WTC11 (cell line): ENCODE measurements at regions not wholly inside any gene's neighbourhood (a gene's known extent, or its start where the extent isn't known, plus 50 kb on each side); places are given as distances from the start of the nearest gene placed in this dataset.

ENCODE experiments used
- ATAC-seq: fragments of 200-7000 bp; cut with Tn5 transposase; 2 replicates; pipeline ENCODE4 v1.10.0; 2021; ENCODE audit warnings: mild to moderate bottlenecking, moderate library complexity
- CTCF ChIA-PET: fragments of 300-600 bp; sonication (Branson Sonifier 250); formaldehyde crosslinking; loops from one replicate; lab custom pipeline; 2021; ENCODE audit warnings: antibody characterized with exemption; lab: Charles Lee
- POLR2A ChIA-PET: fragments of 350-600 bp; sonication (Branson Sonifier 250); formaldehyde crosslinking; loops from one replicate; lab custom pipeline; 2021; ENCODE audit warnings: antibody characterized with exemption; lab: Charles Lee
- DNase-seq: peaks from one replicate; pipeline ENCODE4 v3.0.0; 2021; ENCODE audit warnings: low spot score
- H3K27ac Mint-ChIP-seq: 2 replicates; pipeline ENCODE4 v1.8.0; 2021; ENCODE audit warnings: mixed read lengths
- H3K27me3 Mint-ChIP-seq: 2 replicates; pipeline ENCODE4 v1.8.0; 2021; ENCODE audit warnings: low read depth, mild to moderate bottlenecking, moderate library complexity, mixed read lengths
- H3K36me3 Mint-ChIP-seq: 2 replicates; pipeline ENCODE4 v1.8.0; 2021; ENCODE audit warnings: mixed read lengths
- H3K4me1 Mint-ChIP-seq: 2 replicates; pipeline ENCODE4 v1.8.0; 2022; ENCODE audit warnings: mixed read lengths
- H3K4me3 Mint-ChIP-seq: 2 replicates; pipeline ENCODE4 v1.8.0; 2021; ENCODE audit warnings: mild to moderate bottlenecking, moderate library complexity, mixed read lengths
- H3K9me3 Mint-ChIP-seq: 2 replicates; pipeline ENCODE4 v1.8.0; 2021; ENCODE audit warnings: mixed read lengths
- ATF2 ChIP-seq: sonication (generic); formaldehyde crosslinking; IDR thresholded peaks from 2 replicates; pipeline ENCODE4 v1.8.1; 2022; ENCODE audit warnings: low read depth, missing genetic modification reagents, borderline replicate concordance
- E2F1 ChIP-seq: sonication (generic); formaldehyde crosslinking; IDR thresholded peaks from 2 replicates; pipeline ENCODE4 v1.8.0; 2022; ENCODE audit warnings: mild to moderate bottlenecking, missing genetic modification reagents
- ELF4 ChIP-seq: sonication (generic); formaldehyde crosslinking; IDR thresholded peaks from 2 replicates; pipeline ENCODE4 v1.8.1; 2022; ENCODE audit warnings: low read depth, mild to moderate bottlenecking, moderate library complexity, missing genetic modification reagents
- GABPB1 ChIP-seq: sonication (generic); formaldehyde crosslinking; IDR thresholded peaks from 2 replicates; pipeline ENCODE4 v1.8.1; 2023; ENCODE audit warnings: mild to moderate bottlenecking, missing genetic modification reagents
- HMGA2 ChIP-seq: fragments of 250-450 bp; sonication (Bioruptor Pico); IDR thresholded peaks from 2 replicates; pipeline ENCODE4 v1.4.0; 2021; ENCODE audit warnings: mild to moderate bottlenecking, moderate library complexity
- IRF1 ChIP-seq: sonication (generic); formaldehyde crosslinking; IDR thresholded peaks from 2 replicates; pipeline ENCODE4 v1.8.0; 2023; ENCODE audit warnings: missing genetic modification reagents
- JAZF1 ChIP-seq: fragments of 250-450 bp; sonication (Bioruptor Pico); IDR thresholded peaks from 2 replicates; pipeline ENCODE4 v1.9.0; 2021; ENCODE audit warnings: moderate library complexity, mild to moderate bottlenecking, inconsistent platforms
- MLX ChIP-seq: sonication (generic); formaldehyde crosslinking; IDR thresholded peaks from 2 replicates; pipeline ENCODE4 v1.8.1; 2023; ENCODE audit warnings: mild to moderate bottlenecking, missing genetic modification reagents, moderate library complexity
- NFE2L1 ChIP-seq: sonication (generic); formaldehyde crosslinking; IDR thresholded peaks from 2 replicates; pipeline ENCODE4 v1.8.1; 2023; ENCODE audit warnings: missing genetic modification reagents
- NFYB ChIP-seq: sonication (generic); formaldehyde crosslinking; conservative IDR thresholded peaks from 2 replicates; pipeline ENCODE4 v1.8.0; 2022; ENCODE audit warnings: low read depth, missing genetic modification reagents
- RORB ChIP-seq: fragments of 250-450 bp; sonication (Bioruptor Pico); IDR thresholded peaks from 2 replicates; pipeline ENCODE4 v1.9.0; 2021; ENCODE audit warnings: mild to moderate bottlenecking
- STAT6 ChIP-seq: sonication (generic); formaldehyde crosslinking; conservative IDR thresholded peaks from 2 replicates; pipeline ENCODE4 v1.8.1; 2023; ENCODE audit warnings: mild to moderate bottlenecking, low read depth, missing genetic modification reagents, moderate library complexity
- TEAD1 ChIP-seq: sonication (generic); formaldehyde crosslinking; IDR thresholded peaks from 2 replicates; pipeline ENCODE4 v1.8.0; 2022; ENCODE audit warnings: mild to moderate bottlenecking, missing genetic modification reagents
- ZNF121 ChIP-seq: sonication (generic); formaldehyde crosslinking; IDR thresholded peaks from 2 replicates; pipeline ENCODE4 v1.8.0; 2023; ENCODE audit warnings: missing genetic modification reagents
- ZNF138 ChIP-seq: sonication (generic); formaldehyde crosslinking; conservative IDR thresholded peaks from 2 replicates; pipeline ENCODE4 v1.8.1; 2022; ENCODE audit warnings: mild to moderate bottlenecking, moderate library complexity, missing genetic modification reagents
- ZNF232 ChIP-seq: sonication (generic); formaldehyde crosslinking; IDR thresholded peaks from 2 replicates; pipeline ENCODE4 v1.8.0; 2022; ENCODE audit warnings: mild to moderate bottlenecking, missing genetic modification reagents
- ZNF263 ChIP-seq: sonication (generic); formaldehyde crosslinking; IDR thresholded peaks from 2 replicates; pipeline ENCODE4 v1.8.1; 2022; ENCODE audit warnings: low read depth, mild to moderate bottlenecking, moderate library complexity, missing genetic modification reagents
- ZNF416 ChIP-seq: fragments of 250-450 bp; sonication (Bioruptor Pico); IDR thresholded peaks from 2 replicates; pipeline ENCODE4 v1.9.0; 2021; ENCODE audit warnings: mild to moderate bottlenecking, inconsistent platforms
- ZNF532 ChIP-seq: fragments of 250-450 bp; sonication (Bioruptor Pico); IDR thresholded peaks from 2 replicates; pipeline ENCODE4 v1.9.0; 2021; ENCODE audit warnings: mild to moderate bottlenecking, borderline replicate concordance

- DNase-seq (no peak), ATAC-seq (no peak)
- POLR2A ChIA-PET: no interaction called here
- Mint-ChIP-seq H3K9me3 (no peaks in the 10 kb centered on the region), H3K4me1 (peaks cover 44% of the 10 kb centered on the region), H3K4me3 (no peak overlapping the region), H3K36me3 (no peaks in the 10 kb centered on the region), H3K27me3 (no peaks in the 10 kb centered on the region; the same call in 1 of the 2 replicates), H3K27ac (no peak overlapping the region)
- CTCF ChIA-PET: interaction anchor here (1.0 to 2.0 kb wide), 3 partner anchors 38 to 270 kb away, joined by 3 to 5 read pairs (median 3); partner anchors contain the start of gene BEND6
- TF ChIP-seq ZNF138 (no peak), ZNF232 (CRISPR knock-in tag) (no peak), NFYB (CRISPR knock-in tag) (no peak), E2F1 (no peak)
Observed at GRCh38 chr6:56865081-56865875, 89.6 kb upstream of the BEND6 start.

- Mint-ChIP-seq H3K36me3 (no peaks in the 10 kb centered on the region), H3K4me1 (peaks cover 43% of the 10 kb centered on the region), H3K4me3 (no peak overlapping the region), H3K27me3 (no peaks in the 10 kb centered on the region; the same call in 1 of the 2 replicates), H3K9me3 (no peaks in the 10 kb centered on the region), H3K27ac (no peak overlapping the region)
- POLR2A ChIA-PET: no interaction called here
- DNase-seq (no peak), ATAC-seq (no peak)
- no peak for TF ChIP-seq ZNF416 (CRISPR knock-in tag)
- no peak for TF ChIP-seq ATF2 (CRISPR knock-in tag)
- TF ChIP-seq ZNF138: no peak
- no peak for TF ChIP-seq ELF4 (CRISPR knock-in tag)
- CTCF ChIA-PET: interaction anchor here (2.0 kb wide), 1 partner anchor 39 kb away, joined by 5 read pairs; no protein-coding TSS in a partner anchor
Observed at GRCh38 chr6:56864171-56864616, 90.7 kb upstream of the BEND6 start.

GRCh38 chr6:56863366-56863765, 91.5 kb upstream of the BEND6 start:
- Mint-ChIP-seq H3K27ac (no peak overlapping the region), H3K4me3 (no peak overlapping the region), H3K9me3 (no peaks in the 10 kb centered on the region), H3K36me3 (no peaks in the 10 kb centered on the region), H3K4me1 (peaks cover 35% of the 10 kb centered on the region), H3K27me3 (no peaks in the 10 kb centered on the region; the same call in 1 of the 2 replicates)
- ChIA-PET POLR2A (no interaction called here), CTCF (interaction anchor here (1.2 kb wide), 1 partner anchor 12 kb away, joined by 7 read pairs; no protein-coding TSS in a partner anchor)
- TF ChIP-seq ZNF263 (CRISPR knock-in tag) (no peak), ZNF532 (CRISPR knock-in tag) (no peak), STAT6 (no peak), IRF1 (no peak), HMGA2 (CRISPR knock-in tag) (no peak), TEAD1 (CRISPR knock-in tag) (no peak), NFE2L1 (no peak), GABPB1 (CRISPR knock-in tag) (no peak), MLX (CRISPR knock-in tag) (no peak), JAZF1 (CRISPR knock-in tag) (no peak), E2F1 (no peak), ZNF121 (CRISPR knock-in tag) (no peak), RORB (no peak)
- ATAC-seq (no peak), DNase-seq (no peak)
